HG02852 (cell line): ENCODE measurements at regions not wholly inside any gene's neighbourhood (a gene's known extent, or its start where the extent isn't known, plus 50 kb on each side); places are given as distances from the start of the nearest gene placed in this dataset.
"Not testable (repeated sequence)": the region's sequence is repeated elsewhere in the genome, so short reads cannot be mapped to it uniquely, and the experiment has no call there.

Experiments
- ATAC-seq: cut with Tn5 transposase; IDR thresholded peaks from one replicate; pipeline ENCODE4 v1.9.1; 2021; ENCODE audit warnings: mild to moderate bottlenecking, moderate library complexity; ENCODE audit not compliant: unreplicated experiment

GRCh38 chr1:61028136-61028535 is 54.2 kb upstream of the NFIA start:
- ATAC-seq = no peak

DNA sequence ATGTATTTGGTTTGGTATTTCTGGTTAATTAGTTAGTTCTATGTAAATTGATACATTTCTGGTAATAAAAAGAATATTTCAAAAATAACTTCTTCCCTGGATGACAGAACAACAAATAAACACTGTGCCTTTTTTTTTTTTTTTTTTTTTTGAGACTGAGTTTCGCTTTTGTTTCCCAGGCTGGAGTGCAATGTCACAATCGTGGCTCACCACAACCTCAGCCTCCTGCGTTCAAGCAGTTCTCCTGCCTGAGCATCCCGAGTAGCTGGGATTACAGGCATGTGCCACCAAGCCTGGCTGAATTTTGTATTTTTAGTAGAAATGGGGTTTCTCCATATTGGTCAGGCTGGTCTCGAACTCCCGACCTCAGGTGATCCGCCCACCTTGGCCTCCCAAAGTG is 64.3 kb upstream of the NFIA start:
- ATAC-seq = not testable (repeated sequence)

GRCh38 chr1:61017651-61018050 is 64.7 kb upstream of the NFIA start:
- ATAC-seq = no peak

- ATAC-seq = no peak
These were observed 68.3 kb upstream of the NFIA start for GRCh38 chr1:61013946-61014667.

- ATAC-seq = no peak
These were observed 69.0 kb upstream of the NFIA start for GRCh38 chr1:61013189-61013945.

DNA sequence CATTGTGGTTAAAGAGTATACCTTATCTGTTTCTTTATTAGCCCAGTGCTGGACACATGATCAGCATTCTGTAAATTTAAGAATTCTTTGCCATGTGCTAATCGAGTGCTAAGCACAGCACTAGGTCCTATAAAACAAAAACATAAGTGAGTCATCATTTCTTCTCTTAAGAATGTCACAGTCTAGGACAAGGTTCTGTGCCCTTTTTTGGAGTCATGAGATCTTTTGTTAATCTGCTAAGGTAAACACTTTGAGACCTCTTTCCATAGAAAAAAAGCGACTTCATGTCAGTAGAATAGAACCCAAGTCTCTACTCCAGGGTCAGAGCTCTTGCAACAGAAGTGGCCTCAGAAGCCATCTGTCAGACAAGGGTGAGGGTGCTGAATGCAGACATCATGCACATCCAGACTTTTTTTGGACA is 70.0 kb upstream of the NFIA start:
- no peak for ATAC-seq

GRCh38 chr1:61011561-61012263 is 70.6 kb upstream of the NFIA start:
- no peak for ATAC-seq

DNA sequence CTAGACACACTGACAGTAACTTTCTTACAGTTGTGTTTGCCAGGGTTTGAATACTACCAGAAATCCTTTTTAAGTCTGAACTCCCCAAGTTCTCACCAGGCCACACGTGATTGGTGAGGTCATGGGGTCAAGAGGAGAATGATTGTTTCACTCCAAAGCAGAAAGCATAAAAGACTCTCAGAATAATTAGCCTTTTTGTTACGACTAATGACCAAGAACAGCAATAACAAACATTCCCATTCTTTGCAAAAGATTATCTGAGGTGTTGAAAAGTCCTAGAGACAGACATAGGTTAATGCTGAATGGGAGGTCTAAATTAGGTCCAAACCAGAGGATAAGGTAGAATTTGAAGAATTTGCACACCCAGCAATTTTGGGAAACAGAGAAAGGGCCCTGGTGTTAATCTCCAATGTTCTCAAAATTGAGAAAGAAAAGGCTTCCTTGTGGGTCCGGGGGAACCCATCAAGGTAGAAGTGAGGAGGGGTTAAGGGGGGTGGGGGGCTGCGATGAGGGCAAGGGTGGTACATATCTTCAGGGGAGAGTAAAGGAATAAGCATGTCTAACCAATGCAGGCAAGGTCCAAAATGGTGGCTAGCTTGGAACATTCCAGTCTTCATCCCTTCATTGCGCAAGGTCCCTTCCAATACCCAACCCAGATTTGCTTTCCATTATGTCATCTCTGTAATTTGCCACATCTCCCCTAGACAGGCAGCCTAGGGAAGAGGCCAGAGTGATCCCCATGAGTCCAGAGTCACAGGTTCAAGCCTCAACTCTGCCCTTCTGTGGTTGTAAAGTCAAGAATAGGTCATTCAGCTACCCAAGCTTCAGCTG is 74.6 kb upstream of the NFIA start:
- ATAC-seq = no peak

DNA sequence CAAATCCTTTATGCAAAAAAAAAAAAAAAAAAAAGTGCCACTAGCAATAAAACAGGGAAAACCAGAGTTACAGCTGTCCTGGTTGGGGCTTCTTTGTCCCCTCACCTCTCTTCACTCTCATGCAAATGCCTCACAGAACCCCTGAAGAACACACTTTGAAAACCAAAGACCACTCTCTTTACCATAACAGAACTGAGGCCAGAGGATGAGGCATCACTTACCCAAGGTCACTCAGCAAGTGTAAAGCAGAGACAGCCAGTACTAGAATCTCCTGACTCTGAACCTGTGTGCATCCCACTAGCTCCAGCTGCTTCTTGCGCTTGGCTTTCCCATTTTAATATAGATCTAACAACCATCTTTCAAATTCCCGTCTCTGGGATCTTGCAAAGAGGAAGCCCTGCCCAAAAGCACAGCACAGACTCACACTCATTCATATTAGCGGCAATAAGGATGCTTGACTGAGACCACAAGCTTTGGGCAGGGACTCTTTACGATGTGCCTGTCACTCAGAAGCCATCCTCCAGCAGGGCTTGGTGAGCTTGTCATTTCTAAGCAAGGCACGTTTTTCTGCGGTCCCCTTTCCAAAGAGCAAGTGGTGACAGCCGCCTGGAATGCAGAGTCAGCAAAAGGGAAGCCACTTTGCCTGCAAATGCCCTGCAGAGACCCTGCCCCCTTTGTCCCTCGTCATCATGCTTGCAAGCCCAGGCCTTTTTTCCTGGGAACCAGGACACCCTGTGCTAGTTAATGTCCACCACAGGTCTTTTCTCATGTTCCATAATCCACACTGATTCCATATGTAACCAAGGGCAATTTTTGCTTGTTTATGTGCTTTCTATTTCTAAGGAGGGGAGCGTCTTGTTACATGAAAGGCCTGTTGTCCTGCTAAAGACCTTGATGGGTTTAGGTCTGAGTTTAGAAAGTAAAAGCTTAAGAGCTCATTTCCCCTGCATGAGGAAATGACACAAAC is 76.5 kb upstream of the NFIA start:
- no peak for ATAC-seq

DNA sequence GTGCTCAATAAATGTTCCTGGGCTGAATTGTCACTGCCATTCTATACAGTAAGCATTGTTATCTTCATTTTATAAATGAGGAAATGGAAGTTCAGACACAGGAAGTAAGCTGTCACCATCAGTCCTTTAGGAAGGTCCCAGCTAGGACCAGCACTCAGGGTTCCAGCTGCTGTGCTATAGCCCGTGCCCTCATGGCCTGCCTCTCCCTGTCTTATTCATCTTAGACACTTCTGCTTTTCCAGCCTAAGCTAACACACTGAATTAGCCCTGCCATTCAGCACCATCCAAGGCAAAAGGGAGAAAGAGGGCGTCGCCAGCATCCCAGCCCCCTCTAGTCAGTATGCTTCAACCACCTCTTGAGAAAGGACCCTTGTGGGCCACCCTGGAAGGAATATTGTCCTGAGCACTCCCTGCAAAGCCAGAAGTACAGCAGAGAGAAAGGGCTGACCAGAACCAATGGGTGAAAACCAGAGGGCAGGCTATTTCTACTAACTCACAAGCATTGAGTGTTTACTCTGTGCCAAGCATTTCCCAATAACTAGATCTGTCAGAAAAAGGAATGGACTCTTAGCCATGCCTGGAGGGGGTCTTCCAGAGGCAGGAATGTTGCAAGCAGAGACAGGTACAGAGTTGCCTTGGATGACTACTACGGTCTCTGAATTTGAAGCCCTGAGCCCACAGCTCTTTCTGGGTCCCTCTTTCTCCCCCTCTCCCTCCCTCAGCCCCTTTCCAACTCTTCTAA is 77.9 kb upstream of the NFIA start:
- ATAC-seq = no peak

DNA sequence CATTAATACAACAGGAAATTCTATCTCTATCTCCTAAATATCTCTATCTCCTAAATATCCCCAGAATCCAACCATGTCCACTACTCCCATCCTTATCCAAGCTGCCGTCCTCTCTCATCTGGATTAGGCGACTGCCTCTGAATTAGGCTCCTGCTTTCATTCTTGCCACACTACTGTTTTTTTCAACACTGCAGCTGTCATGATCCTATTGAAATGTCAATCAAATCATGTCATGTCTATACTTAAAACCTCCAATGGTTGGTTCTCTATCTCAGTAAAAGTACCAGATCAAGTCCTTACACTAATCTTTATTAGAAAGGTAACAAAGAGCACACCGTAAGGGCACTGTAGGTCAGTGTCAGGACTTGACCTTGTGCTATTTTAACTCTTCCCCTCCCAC is 82.0 kb upstream of the NFIA start:
- no peak for ATAC-seq

DNA sequence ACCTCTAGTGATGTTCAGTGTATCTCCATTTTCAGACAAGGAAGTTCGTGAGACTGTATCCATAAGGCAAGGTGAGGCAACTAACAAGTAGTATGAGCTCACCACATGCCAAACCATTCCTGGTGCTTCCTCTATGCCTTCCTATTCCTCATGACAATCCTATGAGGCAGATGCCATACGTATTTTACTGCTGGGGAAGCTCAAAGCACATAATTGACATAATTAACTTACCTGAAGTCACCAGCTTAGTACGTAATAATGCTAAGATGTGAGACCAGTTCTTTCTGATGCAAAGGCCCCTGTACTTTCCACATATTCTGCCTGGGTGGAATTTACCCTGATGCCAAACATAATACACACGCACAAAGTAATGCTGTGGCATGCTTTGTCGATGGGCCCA is 83.6 kb upstream of the NFIA start:
- ATAC-seq = no peak

DNA sequence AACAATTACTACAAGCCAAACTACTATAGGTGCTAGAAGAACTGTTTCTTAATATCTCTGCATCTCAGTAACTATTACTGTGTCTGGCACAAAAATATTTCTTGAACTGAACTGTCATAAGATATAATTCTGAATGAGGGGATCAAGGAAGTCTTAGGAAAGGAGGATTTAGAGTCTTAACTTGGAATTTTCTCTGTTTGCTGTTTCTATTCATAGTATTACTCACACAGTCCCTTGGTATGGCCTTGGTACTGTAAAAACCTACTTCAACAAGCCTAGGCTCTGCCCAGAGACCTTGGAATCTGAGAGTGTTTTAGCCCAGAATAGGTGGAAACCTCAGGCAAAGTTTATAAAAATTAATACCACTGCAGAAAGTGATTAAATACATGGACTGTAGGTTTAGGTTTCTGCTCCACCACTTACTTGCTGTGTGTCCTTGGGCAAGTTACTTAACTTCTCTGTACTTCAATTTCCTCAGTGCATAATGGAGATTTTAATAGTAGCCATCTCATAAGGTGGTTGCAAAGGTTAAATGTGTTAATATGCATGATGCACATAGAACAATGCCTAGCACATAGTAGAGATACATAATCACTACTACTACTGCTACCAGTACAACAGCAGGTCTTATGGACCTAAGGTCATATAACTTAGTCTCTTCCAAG is 87.4 kb upstream of the NFIA start:
- no peak for ATAC-seq

DNA sequence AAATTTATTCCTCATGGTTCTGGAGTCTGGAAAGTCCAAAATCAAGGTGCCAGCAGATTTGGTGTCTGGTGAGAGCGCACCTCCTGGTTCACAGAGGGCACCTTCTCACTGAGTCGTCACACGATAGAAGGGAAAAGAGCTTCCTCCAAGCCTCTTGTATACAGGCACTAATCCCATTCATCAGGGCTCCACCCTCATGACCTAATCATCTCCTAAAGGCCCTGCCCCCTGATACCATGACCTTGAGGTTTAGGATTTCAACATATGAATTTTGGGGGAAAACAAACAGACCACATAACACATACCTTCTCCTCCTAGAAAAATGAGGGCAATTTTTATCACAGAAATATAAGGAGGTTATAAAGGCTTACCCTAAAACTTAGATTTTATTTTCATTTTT is 88.0 kb upstream of the NFIA start:
- ATAC-seq = no peak

- ATAC-seq = no peak
These were observed 90.2 kb upstream of the NFIA start for GRCh38 chr1:60992165-60992564.

DNA sequence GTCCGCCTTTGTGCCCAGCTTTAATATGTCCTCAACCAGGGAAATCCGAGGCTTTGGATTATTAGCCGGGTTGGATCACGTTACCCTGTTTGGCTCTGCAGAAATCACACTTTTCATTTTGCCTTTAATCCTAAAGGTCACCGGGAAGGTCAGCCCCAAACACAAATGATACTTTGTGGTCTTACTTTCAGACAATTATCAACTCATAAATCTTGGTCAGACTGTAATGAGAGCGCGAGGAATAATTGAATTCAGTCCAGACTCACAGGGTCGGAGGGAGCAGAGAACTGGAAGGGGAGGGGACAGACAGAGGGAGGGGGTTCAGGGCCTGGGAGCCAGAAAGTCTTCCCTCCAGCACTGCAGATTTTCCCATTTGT is 91.7 kb upstream of the NFIA start:
- no peak for ATAC-seq

DNA sequence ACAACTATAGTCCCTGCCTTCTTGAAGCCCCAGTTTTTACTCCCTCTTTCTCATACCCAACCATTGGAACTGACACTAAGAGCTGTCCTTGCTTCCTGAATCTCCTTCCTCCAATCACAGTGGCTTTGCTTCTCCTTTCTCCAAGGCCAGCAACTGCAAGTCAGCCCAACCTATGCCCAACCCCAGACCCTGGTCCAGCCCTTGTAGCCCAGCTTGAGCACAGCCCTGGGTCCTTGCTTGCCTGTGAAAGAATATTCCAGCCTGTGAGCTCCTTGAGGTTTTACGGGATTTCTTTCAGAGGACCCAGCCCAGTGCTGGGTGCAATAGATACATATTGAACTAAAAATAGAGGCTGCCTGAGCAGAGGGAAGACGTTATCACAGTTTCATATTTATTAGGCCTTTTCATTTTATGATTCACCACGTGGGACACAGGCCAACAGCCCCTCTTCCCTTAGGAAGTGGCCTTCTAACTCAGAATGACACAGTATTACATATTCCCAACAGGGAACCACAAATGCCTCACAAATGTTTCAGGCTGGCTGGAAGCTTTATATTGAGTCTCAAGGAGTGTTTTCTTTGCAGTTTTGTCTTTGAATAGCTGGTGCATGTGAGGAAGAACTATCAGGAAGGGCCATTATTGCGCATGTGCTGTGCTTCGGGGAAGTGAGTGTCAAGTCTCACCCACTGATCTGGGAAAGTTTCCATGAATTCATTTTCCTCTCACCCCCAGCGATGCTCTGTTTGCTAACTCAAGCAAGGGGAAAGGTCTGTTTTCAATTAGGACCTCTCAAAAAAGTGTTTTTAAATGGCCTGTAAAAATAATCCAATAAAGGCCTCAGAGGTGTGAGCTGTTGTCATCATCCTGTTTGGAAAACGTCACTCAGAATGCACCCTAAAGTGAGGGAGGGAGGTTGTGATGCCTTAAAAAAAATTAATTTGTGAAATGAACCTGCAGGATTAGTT is 92.3 kb upstream of the NFIA start:
- ATAC-seq = no peak

DNA sequence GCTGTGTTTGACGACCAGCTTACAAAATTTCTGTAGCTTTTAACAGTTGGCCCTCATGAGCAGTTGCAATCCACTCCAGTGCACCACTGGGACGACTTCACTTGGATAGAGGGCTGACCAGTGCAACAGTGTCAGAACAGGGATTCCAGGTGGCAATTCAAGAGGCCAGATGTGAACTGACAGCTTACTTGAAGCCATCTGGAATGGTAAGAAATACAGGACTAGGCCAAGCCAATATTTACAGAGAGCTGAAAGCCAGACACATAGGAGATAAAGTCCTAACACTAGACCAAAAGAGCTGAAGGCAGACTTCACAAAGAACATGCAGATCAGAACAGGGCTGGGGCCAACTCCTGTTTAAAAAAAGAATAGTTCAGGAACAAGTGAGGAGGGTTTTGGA is 93.5 kb upstream of the NFIA start:
- no peak for ATAC-seq
